CD4-positive, alpha-beta T cell (primary cell): ENCODE measurements at regions not wholly inside any gene's neighbourhood (a gene's known extent, or its start where the extent isn't known, plus 50 kb on each side); places are given as distances from the start of the nearest gene placed in this dataset.

Experiments used
- ATAC-seq: fragments of 200-7000 bp; cut with Tn5 transposase; one replicate; pipeline ENCODE4 v1.10.0; 2022; ENCODE audit warnings: mild to moderate bottlenecking; ENCODE audit not compliant: poor library complexity
- CTCF ChIA-PET: fragments of 350-600 bp; sonication (Branson Sonifier 250); formaldehyde crosslinking; loops from one replicate; lab custom pipeline; 2021; ENCODE audit warnings: antibody characterized with exemption, inconsistent platforms; lab: Charles Lee
- POLR2A ChIA-PET: fragments of 350-600 bp; sonication (Branson Sonifier 250); formaldehyde crosslinking; loops from one replicate; lab custom pipeline; 2021; ENCODE audit warnings: antibody characterized with exemption, inconsistent platforms; lab: Charles Lee
- DNase-seq, 14 experiments: peaks; one replicate each; pipeline ENCODE4 v3.0.0-alpha.2; 2013 to 2020; ENCODE audit warnings: mixed read lengths in 2 of 14
- H3K27ac ChIP-seq, 2 donors: one replicate each; pipeline versions ENCODE4 v1.5.1 to v1.7.0; 2013; ENCODE audit warnings: low read length in 2 of 2, low read depth in 1 of 2, mild to moderate bottlenecking in 1 of 2
- H3K27me3 ChIP-seq, 2 experiments: 1 replicate in 1 of 2; 2 replicates in 1 of 2; pipeline versions ENCODE4 v1.6.1 to v1.7.0; 2013; ENCODE audit warnings: low read length in 2 of 2, control low read depth in 1 of 2, mild to moderate bottlenecking in 1 of 2, moderate library complexity in 1 of 2; ENCODE audit not compliant: insufficient read depth in 2 of 2, control insufficient read depth in 1 of 2
- H3K36me3 ChIP-seq: one replicate; pipeline ENCODE4 v1.6.1; 2013; ENCODE audit warnings: low read length, control low read depth; ENCODE audit not compliant: insufficient read depth
- H3K4me1 ChIP-seq: one replicate; pipeline ENCODE4 v1.6.1; 2013; ENCODE audit warnings: low read length, control low read depth; ENCODE audit not compliant: insufficient read depth
- H3K4me3 ChIP-seq: one replicate; pipeline ENCODE4 v1.5.1; 2013; ENCODE audit warnings: mild to moderate bottlenecking, low read length, moderate library complexity
- H3K9me3 ChIP-seq, 2 experiments: 1 replicate in 1 of 2; 2 replicates in 1 of 2; pipeline versions ENCODE4 v1.6.1 to v1.7.0; 2013; ENCODE audit warnings: low read length in 2 of 2, mild to moderate bottlenecking in 2 of 2, control low read depth in 1 of 2, moderate library complexity in 1 of 2; ENCODE audit not compliant: control insufficient read depth in 1 of 2, insufficient read depth in 1 of 2
- H3K27ac Mint-ChIP-seq: one replicate; pipeline ENCODE4 v1.8.0; 2020; ENCODE audit warnings: mixed read lengths
- H3K27me3 Mint-ChIP-seq: one replicate; pipeline ENCODE4 v1.8.0; 2021; ENCODE audit warnings: mixed read lengths
- H3K36me3 Mint-ChIP-seq: one replicate; pipeline ENCODE4 v1.8.0; 2021; ENCODE audit warnings: low read depth, mixed read lengths
- H3K4me1 Mint-ChIP-seq: one replicate; pipeline ENCODE4 v1.8.0; 2021; ENCODE audit warnings: low read depth, mixed read lengths
- H3K4me3 Mint-ChIP-seq: one replicate; pipeline ENCODE4 v1.8.0; 2020; ENCODE audit warnings: mild to moderate bottlenecking, mixed read lengths
- H3K9me3 Mint-ChIP-seq: one replicate; pipeline ENCODE4 v1.8.0; 2020; ENCODE audit warnings: mixed read lengths
- CTCF ChIP-seq: fragments of 200-600 bp; IDR thresholded peaks from one replicate; pipeline ENCODE4 v1.8.0; 2022; ENCODE audit warnings: antibody characterized with exemption, mild to moderate bottlenecking
- intact Hi-C, 2 experiments: fragments of 100-400 bp; cut with DNase I in 1 of 2; cut with micrococcal nuclease in 1 of 2; formaldehyde crosslinking; loops; one replicate each; pipeline versions ENCODE4 v1.15.1 to v1.9.0; 2023 to 2025; cut with DNase I, micrococcal nuclease

GRCh38 chr2:216284708-216285107 is 87.6 kb downstream of the MARCHF4 start:
- no peaks in the 10 kb centered on the region for H3K27me3 Mint-ChIP-seq
- no peaks in the 10 kb centered on the region for H3K36me3 ChIP-seq
- peaks cover 0 to 6% of the 10 kb centered on the region in 2 experiments for H3K9me3 ChIP-seq
- H3K36me3 Mint-ChIP-seq: no peaks in the 10 kb centered on the region
- H3K27ac Mint-ChIP-seq: no peak overlapping the region
- peaks cover 12% of the 10 kb centered on the region for H3K4me1 Mint-ChIP-seq
- no peaks in the 10 kb centered on the region for H3K4me1 ChIP-seq
- DNase-seq (no peak), ATAC-seq (no peak)
- H3K9me3 Mint-ChIP-seq: no peaks in the 10 kb centered on the region
- no peak for TF ChIP-seq CTCF
- intact Hi-C loops: no loop called here
- no peak overlapping the region for H3K4me3 Mint-ChIP-seq
- ChIA-PET POLR2A (no interaction called here), CTCF (no interaction called here)
- no peak overlapping the region for H3K27ac ChIP-seq
- H3K4me3 ChIP-seq: no peak overlapping the region
- H3K27me3 ChIP-seq: no peaks in the 10 kb centered on the region

DNA sequence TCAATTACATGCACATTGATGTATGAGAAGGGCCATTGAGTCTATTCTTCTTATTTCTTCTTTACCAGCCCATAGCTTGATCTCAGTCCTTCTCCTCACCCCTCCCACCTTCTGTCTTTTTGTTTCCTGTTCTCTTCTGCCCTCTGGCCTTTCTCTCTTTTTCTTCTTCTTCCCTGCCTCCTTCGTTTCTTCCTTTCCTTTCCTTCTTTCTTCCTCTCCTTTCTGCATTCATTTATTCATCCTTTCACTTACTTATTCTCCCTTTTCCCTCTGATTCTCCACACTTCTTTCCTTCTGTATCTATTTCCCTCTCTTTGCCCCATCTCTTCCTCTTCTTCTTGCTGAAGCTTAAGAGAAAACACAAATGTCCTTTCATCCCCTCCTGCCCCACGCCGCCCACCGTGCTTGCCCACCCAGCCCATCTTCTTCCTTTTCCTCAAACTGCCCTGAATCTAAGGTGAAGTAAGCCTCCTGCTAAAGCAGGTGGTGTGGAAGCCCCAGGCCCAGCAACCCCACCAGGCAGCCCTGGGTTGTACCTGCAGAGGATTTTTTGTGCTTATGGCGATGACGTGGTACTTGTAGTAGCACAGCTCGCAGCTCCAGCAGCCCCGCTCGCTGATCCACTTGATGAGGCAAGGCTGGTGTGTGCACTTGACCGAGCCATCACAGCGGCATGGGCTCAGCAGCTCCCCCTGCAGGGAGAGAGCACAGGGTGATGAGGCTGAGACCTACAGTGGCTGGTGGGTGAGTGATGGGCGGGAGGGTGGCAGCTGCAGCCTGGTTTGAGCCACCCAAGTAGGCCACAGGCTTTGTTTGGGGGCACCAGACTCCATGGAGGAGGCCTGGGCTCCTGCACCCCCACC is 89.0 kb downstream of the MARCHF4 start:
- TF ChIP-seq CTCF: no peak
- Histone ChIP-seq H3K27me3 (no peaks in the 10 kb centered on the region), H3K9me3 (peaks cover 0 to 6% of the 10 kb centered on the region in 2 experiments), H3K4me3 (no peak overlapping the region), H3K4me1 (no peaks in the 10 kb centered on the region), H3K36me3 (no peaks in the 10 kb centered on the region), H3K27ac (no peak overlapping the region)
- DNase-seq (peak in 3 of 14 experiments; percentile 4 to 23 (median 7)), ATAC-seq (no peak)
- H3K4me1 Mint-ChIP-seq: peaks cover 12% of the 10 kb centered on the region
- CTCF ChIA-PET: no interaction called here
- H3K9me3 Mint-ChIP-seq: no peaks in the 10 kb centered on the region
- no peak overlapping the region for H3K4me3 Mint-ChIP-seq
- no peaks in the 10 kb centered on the region for H3K36me3 Mint-ChIP-seq
- no peak overlapping the region for H3K27ac Mint-ChIP-seq
- intact Hi-C loops: no loop called here
- H3K27me3 Mint-ChIP-seq: no peaks in the 10 kb centered on the region
- POLR2A ChIA-PET: no interaction called here

GRCh38 chr2:216281876-216282275 is 90.4 kb downstream of the MARCHF4 start:
- Histone ChIP-seq H3K9me3 (peaks cover 0 to 6% of the 10 kb centered on the region in 2 experiments), H3K4me3 (no peak overlapping the region), H3K36me3 (no peaks in the 10 kb centered on the region), H3K27me3 (no peaks in the 10 kb centered on the region), H3K4me1 (no peaks in the 10 kb centered on the region), H3K27ac (no peak overlapping the region)
- DNase-seq (no peak), ATAC-seq (no peak)
- ChIA-PET POLR2A (no interaction called here), CTCF (no interaction called here)
- H3K36me3 Mint-ChIP-seq: no peaks in the 10 kb centered on the region
- no peaks in the 10 kb centered on the region for H3K9me3 Mint-ChIP-seq
- intact Hi-C loops: no loop called here
- no peak overlapping the region for H3K27ac Mint-ChIP-seq
- H3K4me3 Mint-ChIP-seq: no peak overlapping the region
- H3K4me1 Mint-ChIP-seq: peaks cover 6% of the 10 kb centered on the region
- H3K27me3 Mint-ChIP-seq: no peaks in the 10 kb centered on the region
- no peak for TF ChIP-seq CTCF
